ENCODE measurements at regions not wholly inside any gene's neighbourhood (a gene's known extent, or its start where the extent isn't known, plus 50 kb on each side); places are given as distances from the start of the nearest gene placed in this dataset.

DNA sequence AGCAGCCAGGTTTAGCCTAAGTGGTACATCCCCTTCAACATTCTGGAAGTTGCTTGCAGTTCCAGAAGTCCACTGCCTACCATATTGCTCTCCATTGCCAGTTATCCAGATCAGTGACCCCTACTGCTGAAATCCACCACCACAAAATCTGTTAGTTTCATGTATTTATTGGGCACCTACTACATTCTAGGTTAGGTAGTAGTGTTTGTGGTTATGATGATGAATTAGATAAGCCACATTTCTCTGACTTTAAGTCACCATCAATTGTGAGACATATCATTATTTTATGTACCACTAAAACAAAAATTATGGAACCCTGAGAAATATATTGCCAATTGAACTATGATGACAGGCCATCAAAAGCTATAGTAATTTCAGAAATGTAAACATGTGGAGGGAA is 139.5 kb upstream of the PKDCC start:
- TF ChIP-seq, protein P1, sequence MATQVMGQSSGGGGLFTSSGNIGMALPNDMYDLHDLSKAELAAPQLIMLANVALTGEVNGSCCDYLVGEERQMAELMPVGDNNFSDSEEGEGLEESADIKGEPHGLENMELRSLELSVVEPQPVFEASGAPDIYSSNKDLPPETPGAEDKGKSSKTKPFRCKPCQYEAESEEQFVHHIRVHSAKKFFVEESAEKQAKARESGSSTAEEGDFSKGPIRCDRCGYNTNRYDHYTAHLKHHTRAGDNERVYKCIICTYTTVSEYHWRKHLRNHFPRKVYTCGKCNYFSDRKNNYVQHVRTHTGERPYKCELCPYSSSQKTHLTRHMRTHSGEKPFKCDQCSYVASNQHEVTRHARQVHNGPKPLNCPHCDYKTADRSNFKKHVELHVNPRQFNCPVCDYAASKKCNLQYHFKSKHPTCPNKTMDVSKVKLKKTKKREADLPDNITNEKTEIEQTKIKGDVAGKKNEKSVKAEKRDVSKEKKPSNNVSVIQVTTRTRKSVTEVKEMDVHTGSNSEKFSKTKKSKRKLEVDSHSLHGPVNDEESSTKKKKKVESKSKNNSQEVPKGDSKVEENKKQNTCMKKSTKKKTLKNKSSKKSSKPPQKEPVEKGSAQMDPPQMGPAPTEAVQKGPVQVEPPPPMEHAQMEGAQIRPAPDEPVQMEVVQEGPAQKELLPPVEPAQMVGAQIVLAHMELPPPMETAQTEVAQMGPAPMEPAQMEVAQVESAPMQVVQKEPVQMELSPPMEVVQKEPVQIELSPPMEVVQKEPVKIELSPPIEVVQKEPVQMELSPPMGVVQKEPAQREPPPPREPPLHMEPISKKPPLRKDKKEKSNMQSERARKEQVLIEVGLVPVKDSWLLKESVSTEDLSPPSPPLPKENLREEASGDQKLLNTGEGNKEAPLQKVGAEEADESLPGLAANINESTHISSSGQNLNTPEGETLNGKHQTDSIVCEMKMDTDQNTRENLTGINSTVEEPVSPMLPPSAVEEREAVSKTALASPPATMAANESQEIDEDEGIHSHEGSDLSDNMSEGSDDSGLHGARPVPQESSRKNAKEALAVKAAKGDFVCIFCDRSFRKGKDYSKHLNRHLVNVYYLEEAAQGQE (IDR thresholded peaks at IDR 0.05) = no peak
- TF ChIP-seq MAFK (IDR thresholded peaks at IDR 0.05; ENCODE audit: partially characterized antibody) (no peak), RAD21 (conservative IDR thresholded peaks at IDR 0.05 in 1 of 2, IDR thresholded peaks at IDR 0.05 in 1 of 2) (no peak), CHD4 (IDR thresholded peaks at IDR 0.05; ENCODE audit: borderline replicate concordance) (no peak)
- TF ChIP-seq, protein P2, sequence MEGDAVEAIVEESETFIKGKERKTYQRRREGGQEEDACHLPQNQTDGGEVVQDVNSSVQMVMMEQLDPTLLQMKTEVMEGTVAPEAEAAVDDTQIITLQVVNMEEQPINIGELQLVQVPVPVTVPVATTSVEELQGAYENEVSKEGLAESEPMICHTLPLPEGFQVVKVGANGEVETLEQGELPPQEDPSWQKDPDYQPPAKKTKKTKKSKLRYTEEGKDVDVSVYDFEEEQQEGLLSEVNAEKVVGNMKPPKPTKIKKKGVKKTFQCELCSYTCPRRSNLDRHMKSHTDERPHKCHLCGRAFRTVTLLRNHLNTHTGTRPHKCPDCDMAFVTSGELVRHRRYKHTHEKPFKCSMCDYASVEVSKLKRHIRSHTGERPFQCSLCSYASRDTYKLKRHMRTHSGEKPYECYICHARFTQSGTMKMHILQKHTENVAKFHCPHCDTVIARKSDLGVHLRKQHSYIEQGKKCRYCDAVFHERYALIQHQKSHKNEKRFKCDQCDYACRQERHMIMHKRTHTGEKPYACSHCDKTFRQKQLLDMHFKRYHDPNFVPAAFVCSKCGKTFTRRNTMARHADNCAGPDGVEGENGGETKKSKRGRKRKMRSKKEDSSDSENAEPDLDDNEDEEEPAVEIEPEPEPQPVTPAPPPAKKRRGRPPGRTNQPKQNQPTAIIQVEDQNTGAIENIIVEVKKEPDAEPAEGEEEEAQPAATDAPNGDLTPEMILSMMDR (IDR thresholded peaks at IDR 0.05) = no peak

All from A549 (cell line).